Adrenal gland (tissue), 9 donors: ENCODE measurements at regions not wholly inside any gene's neighbourhood (a gene's known extent, or its start where the extent isn't known, plus 50 kb on each side); places are given as distances from the start of the nearest gene placed in this dataset.

Source experiments
- DNase-seq, 7 donors: peaks; one replicate each; pipeline ENCODE4 v3.0.0-alpha.2; 2019 to 2020
- H3K27ac ChIP-seq, 5 donors: fragments of 200-600 bp; sonication (generic) in 4 of 5; 1 replicate in 3 of 5; 2 replicates in 2 of 5; pipeline versions ENCODE4 v1.5.1 to v1.8.0; 2016 to 2020; ENCODE audit warnings: mild to moderate bottlenecking in 1 of 5
- H3K27me3 ChIP-seq: fragments of 200-600 bp; 2 replicates; pipeline ENCODE4 v1.8.0; 2021
- H3K36me3 ChIP-seq, 2 donors: fragments of 200-600 bp; replicated peaks in 1 of 2; 1 replicate in 1 of 2; 2 replicates in 1 of 2; pipeline versions ENCODE4 v1.5.1 to v1.8.0; 2018 to 2022
- H3K4me1 ChIP-seq, 2 donors: fragments of 200-600 bp; replicated peaks in 1 of 2; 1 replicate in 1 of 2; 2 replicates in 1 of 2; pipeline versions ENCODE4 v1.5.1 to v1.8.0; 2018 to 2021
- H3K4me3 ChIP-seq, 4 donors: fragments of 200-600 bp; sonication (generic) in 3 of 4; one replicate each; pipeline ENCODE4 v1.5.1; 2016 to 2018
- H3K9me3 ChIP-seq, 3 donors: fragments of 200-600 bp; sonication (generic) in 1 of 3; replicated peaks in 1 of 3; 1 replicate in 2 of 3; 2 replicates in 1 of 3; pipeline versions ENCODE4 v1.5.1 to v1.8.0; 2016 to 2021
- POLR2A ChIP-seq, 2 donors: fragments of 450-650 bp; IDR thresholded peaks; one replicate each; pipeline ENCODE4 v1.6.1; 2017; ENCODE audit warnings: antibody characterized with exemption in 2 of 2, mild to moderate bottlenecking in 2 of 2, moderate library complexity in 1 of 2
- WGBS, 4 donors: extraction: QIAGEN DNeasy Blood & Tissue Kit in 2 of 4; methylation state at CpG; one replicate each; pipeline versions ENCODE4 v1.1.5 to v1.1.7; 2013 to 2017; 5-methylcytosine and 5-hydroxymethylcytosine counted together
- intact Hi-C, 2 donors: fragments of 100-400 bp; cut with DNase I; formaldehyde crosslinking; loops; one replicate each; pipeline versions ENCODE4 v1.14.1 to v1.15.0; 2022 to 2023
- TF ChIP-seq, protein P1 (sequence below), 6 experiments: fragments of 450-650 bp in 4 of 6; fragments of 200-600 bp in 2 of 6; sonication (generic) in 1 of 6; IDR thresholded peaks; 1 replicate in 5 of 6; 2 replicates in 1 of 6; pipeline versions ENCODE4 v1.5.1 to v1.8.0; 2016 to 2021; ENCODE audit warnings: antibody characterized with exemption in 6 of 6, mild to moderate bottlenecking in 2 of 6, moderate library complexity in 1 of 6
- donor health status: healthy with polysubstance abuse.
- donor health status: Bipolar disorder and iron deficiency.
- donor health status: DM: yes; HTN: yes; CAD: no.
- donor health status: DM: no; HTN: no; CAD: no.
- donor health status: DM: no; HTN: no; CAD: no.

DNA sequence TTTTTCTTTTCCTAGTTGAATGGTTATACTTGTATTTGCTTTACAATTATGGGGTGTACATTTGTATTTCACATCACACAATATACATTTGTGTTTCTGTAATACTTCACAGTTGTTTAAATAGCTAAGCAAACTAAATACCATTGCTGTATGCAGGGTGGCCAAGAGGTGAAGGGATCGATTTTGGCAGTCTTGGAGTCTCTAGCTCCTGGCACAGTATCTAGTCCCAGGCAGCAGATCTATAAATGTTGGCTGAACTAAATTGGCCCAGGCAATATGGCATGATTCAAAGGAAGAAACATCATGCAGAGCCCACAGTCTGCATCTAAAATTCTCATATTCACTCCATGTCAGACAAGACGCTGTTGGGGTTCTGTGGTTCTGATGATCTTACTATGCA, 110.1 kb upstream of the GPBP1 start:
- intact Hi-C loops: no loop called here
- WGBS, 4 donors: 55 to 78% (median 75%) methylated on average over 2 of the region's 2 CpGs
- no peak for TF ChIP-seq POLR2A (IDR thresholded peaks at IDR 0.05)
- TF ChIP-seq, protein P1, sequence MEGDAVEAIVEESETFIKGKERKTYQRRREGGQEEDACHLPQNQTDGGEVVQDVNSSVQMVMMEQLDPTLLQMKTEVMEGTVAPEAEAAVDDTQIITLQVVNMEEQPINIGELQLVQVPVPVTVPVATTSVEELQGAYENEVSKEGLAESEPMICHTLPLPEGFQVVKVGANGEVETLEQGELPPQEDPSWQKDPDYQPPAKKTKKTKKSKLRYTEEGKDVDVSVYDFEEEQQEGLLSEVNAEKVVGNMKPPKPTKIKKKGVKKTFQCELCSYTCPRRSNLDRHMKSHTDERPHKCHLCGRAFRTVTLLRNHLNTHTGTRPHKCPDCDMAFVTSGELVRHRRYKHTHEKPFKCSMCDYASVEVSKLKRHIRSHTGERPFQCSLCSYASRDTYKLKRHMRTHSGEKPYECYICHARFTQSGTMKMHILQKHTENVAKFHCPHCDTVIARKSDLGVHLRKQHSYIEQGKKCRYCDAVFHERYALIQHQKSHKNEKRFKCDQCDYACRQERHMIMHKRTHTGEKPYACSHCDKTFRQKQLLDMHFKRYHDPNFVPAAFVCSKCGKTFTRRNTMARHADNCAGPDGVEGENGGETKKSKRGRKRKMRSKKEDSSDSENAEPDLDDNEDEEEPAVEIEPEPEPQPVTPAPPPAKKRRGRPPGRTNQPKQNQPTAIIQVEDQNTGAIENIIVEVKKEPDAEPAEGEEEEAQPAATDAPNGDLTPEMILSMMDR (IDR thresholded peaks at IDR 0.05): no peak
- H3K4me1 ChIP-seq: no peaks in the 10 kb centered on the region
- no peak for DNase-seq
- H3K27ac ChIP-seq: no peak overlapping the region
- no peak overlapping the region for H3K4me3 ChIP-seq
- H3K9me3 ChIP-seq: no peaks in the 10 kb centered on the region
- no peaks in the 10 kb centered on the region for H3K36me3 ChIP-seq
- H3K27me3 ChIP-seq: no peaks in the 10 kb centered on the region

DNA sequence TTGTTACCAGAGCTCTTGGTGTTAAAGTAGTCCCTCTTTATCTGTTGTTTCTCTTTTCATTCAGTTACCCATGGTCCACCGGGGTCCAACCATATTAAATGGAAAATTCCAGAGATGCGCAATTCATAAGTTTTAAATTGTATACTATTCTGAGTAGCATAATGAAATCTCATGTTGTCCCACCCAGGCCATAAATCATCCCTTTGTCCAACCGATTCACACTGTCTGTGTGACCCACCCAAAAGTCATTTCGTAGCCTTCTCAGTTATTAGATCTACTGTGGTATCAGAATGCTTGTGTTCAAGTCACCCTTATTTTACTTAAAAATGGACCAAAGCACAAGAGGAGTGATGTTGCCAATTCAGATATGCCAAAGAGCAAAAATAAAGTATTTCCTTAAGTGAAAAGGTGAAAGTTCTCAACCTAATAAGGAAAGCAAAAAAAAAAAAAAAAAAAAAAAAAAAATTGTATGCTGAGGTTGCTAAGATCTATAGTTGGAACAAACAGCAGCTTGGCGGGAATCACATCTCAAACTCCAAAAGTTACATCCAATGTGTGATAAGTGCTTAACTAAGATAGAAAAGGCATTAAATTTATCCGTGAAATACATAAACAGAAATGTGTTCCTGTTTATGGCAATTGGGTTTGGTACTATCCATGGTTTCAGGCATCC, 106.8 kb upstream of the GPBP1 start:
- no peak overlapping the region for H3K27ac ChIP-seq
- H3K4me3 ChIP-seq: no peak overlapping the region
- no peak for DNase-seq
- no peaks in the 10 kb centered on the region for H3K9me3 ChIP-seq
- no peaks in the 10 kb centered on the region for H3K36me3 ChIP-seq
- 80 to 89% (median 85%) methylated on average over 6 of the region's 6 CpGs for WGBS, 4 donors
- no peaks in the 10 kb centered on the region for H3K4me1 ChIP-seq
- TF ChIP-seq POLR2A (IDR thresholded peaks at IDR 0.05): no peak
- TF ChIP-seq, protein P1 (IDR thresholded peaks at IDR 0.05): no peak
- H3K27me3 ChIP-seq: no peaks in the 10 kb centered on the region
- intact Hi-C loops: no loop called here

DNA sequence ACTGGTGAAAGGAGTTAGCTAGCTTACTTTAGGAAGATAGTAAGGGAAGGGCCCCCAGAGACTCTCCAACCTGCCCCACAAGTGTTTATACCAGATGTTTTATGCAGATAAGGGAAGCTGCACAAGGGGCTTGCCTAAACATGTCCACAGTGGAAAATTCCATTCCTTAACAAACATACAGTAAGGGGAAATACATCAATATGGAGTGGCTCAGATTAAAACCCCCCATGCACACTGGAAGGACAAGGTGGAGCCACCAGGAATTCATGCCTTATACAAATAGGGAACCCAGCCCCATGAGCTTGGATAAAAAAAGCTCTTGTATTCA, 106.3 kb upstream of the GPBP1 start:
- Histone ChIP-seq H3K4me3 (no peak overlapping the region), H3K9me3 (no peaks in the 10 kb centered on the region), H3K36me3 (no peaks in the 10 kb centered on the region), H3K27ac (no peak overlapping the region), H3K27me3 (no peaks in the 10 kb centered on the region), H3K4me1 (no peaks in the 10 kb centered on the region)
- intact Hi-C loops: no loop called here
- DNase-seq: no peak
- TF ChIP-seq, protein P1 (IDR thresholded peaks at IDR 0.05): no peak
- no peak for TF ChIP-seq POLR2A (IDR thresholded peaks at IDR 0.05)

DNA sequence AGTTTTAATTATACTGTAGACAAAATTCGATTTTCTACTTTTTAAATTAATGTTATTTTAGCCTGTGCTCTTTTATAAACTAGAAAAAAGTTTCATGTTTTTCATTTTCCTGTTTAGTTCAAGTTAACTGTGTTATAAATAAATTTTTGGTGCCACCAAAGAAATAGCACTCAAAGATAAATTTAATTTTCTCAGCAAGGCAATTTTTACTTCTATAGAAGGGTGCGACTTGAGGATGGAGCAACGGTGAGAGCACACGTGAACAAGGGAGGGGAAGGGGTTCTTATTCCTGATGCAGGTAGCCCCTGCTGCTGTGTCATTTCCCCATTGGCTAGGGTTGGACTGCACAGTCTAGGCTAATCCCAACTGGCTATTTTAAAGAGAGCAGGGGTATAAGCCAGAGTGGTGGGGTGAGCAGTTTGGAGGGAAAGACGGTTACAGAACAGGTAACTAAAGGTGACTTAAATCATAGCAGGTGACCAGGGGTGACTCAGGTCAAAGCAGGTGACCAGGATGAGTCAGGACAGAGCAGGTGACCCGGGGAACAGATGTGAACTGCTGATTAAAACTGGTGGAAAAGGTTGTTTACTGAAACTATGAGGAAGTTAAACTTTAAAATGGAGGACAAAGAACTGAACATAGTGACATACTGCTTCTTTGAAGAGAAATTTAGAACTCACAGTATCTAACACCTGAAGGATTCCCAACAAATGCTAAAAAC, 104.6 kb upstream of the GPBP1 start:
- TF ChIP-seq POLR2A (IDR thresholded peaks at IDR 0.05): no peak
- TF ChIP-seq, protein P1 (IDR thresholded peaks at IDR 0.05): no peak
- no peaks in the 10 kb centered on the region for H3K36me3 ChIP-seq
- H3K9me3 ChIP-seq: no peaks in the 10 kb centered on the region
- no peak for DNase-seq
- H3K27ac ChIP-seq: no peak overlapping the region
- no peaks in the 10 kb centered on the region for H3K4me1 ChIP-seq
- no peaks in the 10 kb centered on the region for H3K27me3 ChIP-seq
- WGBS, 4 donors: 76 to 85% (median 77%) methylated on average over 6 of the region's 6 CpGs
- intact Hi-C loops: no loop called here
- no peak overlapping the region for H3K4me3 ChIP-seq
